H9 (cell line): ENCODE measurements at regions not wholly inside any gene's neighbourhood (a gene's known extent, or its start where the extent isn't known, plus 50 kb on each side); places are given as distances from the start of the nearest gene placed in this dataset.

Source experiments
- DNase-seq: peaks from one replicate; pipeline ENCODE4 v3.0.0-alpha.2; 2017
- H2AFZ ChIP-seq: one replicate; pipeline ENCODE4 v1.6.1; 2013; ENCODE audit warnings: mild to moderate bottlenecking, low read length, control low read depth, moderate library complexity
- H2AK5ac ChIP-seq: 2 replicates; pipeline ENCODE4 v1.6.1; 2013; ENCODE audit warnings: low read length, control low read depth, mixed read lengths; ENCODE audit not compliant: insufficient read length
- H2BK120ac ChIP-seq: one replicate; pipeline ENCODE4 v1.6.1; 2013; ENCODE audit warnings: low read depth, mild to moderate bottlenecking, low read length, control low read depth, inconsistent platforms; ENCODE audit not compliant: poor library complexity, severe bottlenecking
- H2BK12ac ChIP-seq: 2 replicates; pipeline ENCODE4 v1.6.1; 2013; ENCODE audit warnings: low read length, control low read depth, mixed read lengths, low read depth; ENCODE audit not compliant: insufficient read length
- H2BK15ac ChIP-seq: 2 replicates; pipeline ENCODE4 v1.6.1; 2013; ENCODE audit warnings: low read depth, low read length, control low read depth
- H2BK20ac ChIP-seq: one replicate; pipeline ENCODE4 v1.6.1; 2013; ENCODE audit warnings: low read depth, mild to moderate bottlenecking, low read length, control low read depth, inconsistent platforms; ENCODE audit not compliant: poor library complexity, severe bottlenecking
- H2BK5ac ChIP-seq: 2 replicates; pipeline ENCODE4 v1.6.1; 2013; ENCODE audit warnings: low read length, control low read depth, mixed read lengths; ENCODE audit not compliant: insufficient read length
- H3K14ac ChIP-seq: 2 replicates; pipeline ENCODE4 v1.6.1; 2013; ENCODE audit warnings: low read length, control low read depth; ENCODE audit not compliant: insufficient read depth
- H3K18ac ChIP-seq: 2 replicates; pipeline ENCODE4 v1.6.1; 2013; ENCODE audit warnings: low read depth, mild to moderate bottlenecking, mixed read lengths, low read length, control low read depth; ENCODE audit not compliant: insufficient read length
- H3K23ac ChIP-seq: 2 replicates; pipeline ENCODE4 v1.6.1; 2013; ENCODE audit warnings: low read length, control low read depth, mixed read lengths, low read depth; ENCODE audit not compliant: insufficient read length
- H3K23me2 ChIP-seq: 2 replicates; pipeline ENCODE4 v1.6.1; 2013; ENCODE audit warnings: low read depth, mild to moderate bottlenecking, mixed read lengths, low read length, control low read depth; ENCODE audit not compliant: insufficient read length, poor library complexity, severe bottlenecking
- H3K27ac ChIP-seq: 2 replicates; pipeline ENCODE4 v1.5.1; 2013; ENCODE audit warnings: low read length, control low read depth, mixed read lengths, low read depth; ENCODE audit not compliant: insufficient read length
- H3K27me3 ChIP-seq: 2 replicates; pipeline ENCODE4 v1.6.1; 2013; ENCODE audit warnings: low read length, control low read depth, inconsistent platforms; ENCODE audit not compliant: insufficient read depth
- H3K4ac ChIP-seq: 2 replicates; pipeline ENCODE4 v1.6.1; 2013; ENCODE audit warnings: low read depth, mild to moderate bottlenecking, control low read depth, inconsistent platforms, low read length, moderate library complexity
- H3K4me1 ChIP-seq: 2 replicates; pipeline ENCODE4 v1.6.1; 2013; ENCODE audit warnings: low read length, control low read depth, inconsistent platforms; ENCODE audit not compliant: insufficient read depth
- H3K4me2 ChIP-seq: 2 replicates; pipeline ENCODE4 v1.6.1; 2013; ENCODE audit warnings: low read length, control low read depth, mixed read lengths; ENCODE audit not compliant: insufficient read length, insufficient read depth
- H3K56ac ChIP-seq: 2 replicates; pipeline ENCODE4 v1.6.1; 2013; ENCODE audit warnings: low read depth, mild to moderate bottlenecking, mixed read lengths, low read length, control low read depth; ENCODE audit not compliant: insufficient read length
- H3K79me1 ChIP-seq: 2 replicates; pipeline ENCODE4 v1.6.1; 2013; ENCODE audit warnings: low read depth, mild to moderate bottlenecking, moderate library complexity, low read length, control low read depth, inconsistent platforms; ENCODE audit not compliant: insufficient read depth, poor library complexity, severe bottlenecking
- H3K79me2 ChIP-seq: 2 replicates; pipeline ENCODE4 v1.6.1; 2013; ENCODE audit warnings: low read length, control low read depth, inconsistent platforms; ENCODE audit not compliant: insufficient read depth
- H3K9ac ChIP-seq: 2 replicates; pipeline ENCODE4 v1.6.1; 2013; ENCODE audit warnings: low read length, control low read depth, mixed read lengths; ENCODE audit not compliant: insufficient read length; ENCODE audit errors: extremely low read depth
- H3K9me3 ChIP-seq: one replicate; pipeline ENCODE4 v1.6.1; 2013; ENCODE audit warnings: low read depth, low read length, inconsistent platforms; ENCODE audit not compliant: control insufficient read depth
- H3T11ph ChIP-seq: one replicate; pipeline ENCODE4 v1.6.1; 2013; ENCODE audit warnings: mild to moderate bottlenecking, low read length, control low read depth, inconsistent platforms
- H4K20me1 ChIP-seq: one replicate; pipeline ENCODE4 v1.6.1; 2013; ENCODE audit not compliant: control insufficient read depth, insufficient read length, insufficient read depth
- H4K5ac ChIP-seq: 2 replicates; pipeline ENCODE4 v1.6.1; 2013; ENCODE audit warnings: low read depth, mild to moderate bottlenecking, mixed read lengths, low read length, control low read depth; ENCODE audit not compliant: insufficient read length
- H4K8ac ChIP-seq: replicated peaks from 2 replicates; pipeline ENCODE4 v1.6.1; 2013; ENCODE audit warnings: low read length, control low read depth, mixed read lengths, low read depth; ENCODE audit not compliant: insufficient read length
- H4K91ac ChIP-seq: 2 replicates; pipeline ENCODE4 v1.6.1; 2013; ENCODE audit warnings: low read depth, mild to moderate bottlenecking, moderate library complexity, mixed read lengths, low read length, control low read depth; ENCODE audit not compliant: insufficient read length
- H3K27ac Mint-ChIP-seq, 3 experiments: 2 replicates in 2 of 3; 3 replicates in 1 of 3; pipeline ENCODE4 v1.8.0; 2020 to 2021; ENCODE audit warnings: mixed read lengths in 3 of 3, mild to moderate bottlenecking in 1 of 3, moderate library complexity in 1 of 3
- H3K27me3 Mint-ChIP-seq: 2 replicates; pipeline ENCODE4 v1.8.0; 2021; ENCODE audit warnings: low read depth, mild to moderate bottlenecking, moderate library complexity, mixed read lengths
- H3K36me3 Mint-ChIP-seq, 3 experiments: 2 replicates in 2 of 3; 3 replicates in 1 of 3; pipeline ENCODE4 v1.8.0; 2020 to 2021; ENCODE audit warnings: low read depth in 3 of 3, mixed read lengths in 3 of 3; ENCODE audit not compliant: insufficient read depth in 1 of 3
- H3K4me1 Mint-ChIP-seq, 2 experiments: 2 replicates each; pipeline ENCODE4 v1.8.0; 2020; ENCODE audit warnings: mixed read lengths in 2 of 2
- H3K4me3 Mint-ChIP-seq, 2 experiments: 2 replicates in 1 of 2; 3 replicates in 1 of 2; pipeline ENCODE4 v1.8.0; 2020 to 2021; ENCODE audit warnings: mild to moderate bottlenecking in 2 of 2, mixed read lengths in 2 of 2, moderate library complexity in 1 of 2
- H3K9me3 Mint-ChIP-seq, 2 experiments: 2 replicates in 1 of 2; 3 replicates in 1 of 2; pipeline ENCODE4 v1.8.0; 2020; ENCODE audit warnings: mild to moderate bottlenecking in 2 of 2, mixed read lengths in 2 of 2, moderate library complexity in 1 of 2
- WGBS: extraction: QIAGEN DNeasy Blood & Tissue Kit; methylation state at CpG from one replicate; pipeline ENCODE4 v1.1.7; 2013; ENCODE audit warnings: missing lambda C conversion rate, low lambda C conversion rate, mixed read lengths; ENCODE audit not compliant: insufficient read length; ENCODE audit errors: extremely low coverage; 5-methylcytosine and 5-hydroxymethylcytosine counted together
- TF ChIP-seq, protein P1 (sequence below): fragments of 200-600 bp; sonication (generic); conservative IDR thresholded peaks from 3 replicates; pipeline ENCODE4 v1.8.0; 2021; ENCODE audit warnings: antibody characterized with exemption, mild to moderate bottlenecking

DNA sequence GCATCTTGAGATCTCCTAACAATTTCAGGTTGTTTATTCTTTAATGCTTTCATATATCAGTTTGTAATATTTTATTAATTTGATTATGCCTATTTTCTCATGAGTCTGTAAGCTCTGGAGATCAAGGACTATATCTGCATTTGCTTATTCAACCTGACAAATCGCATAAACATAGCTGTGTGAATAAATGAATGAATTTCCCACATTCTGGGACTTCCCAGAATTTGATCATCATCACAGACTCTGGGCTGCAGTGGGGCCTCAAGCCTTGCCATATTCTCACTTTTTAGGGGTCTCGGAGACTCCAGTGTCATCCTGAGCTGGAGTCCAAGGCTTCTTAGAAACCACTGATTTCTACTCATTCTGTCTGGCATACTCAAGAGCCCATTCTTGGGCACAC is 180.5 kb downstream of the DAD1 start:
- Histone ChIP-seq H3K79me1 (no peaks in the 10 kb centered on the region), H2BK15ac (no peak overlapping the region), H2BK120ac (no peak overlapping the region), H3K27ac (no peak overlapping the region), H3K27me3 (no peaks in the 10 kb centered on the region), H3K23ac (no peak overlapping the region), H3K18ac (no peak overlapping the region), H2AFZ (no peak overlapping the region), H3K79me2 (no peaks in the 10 kb centered on the region), H3K56ac (no peak overlapping the region), H3K4me1 (0 out of 2 replicates have a peak, but pooled peaks cover 3% of the 10 kb centered on the region), H3K4me2 (no peak overlapping the region), H3K14ac (no peak overlapping the region), H3K9me3 (no peaks in the 10 kb centered on the region), H4K20me1 (no peaks in the 10 kb centered on the region), H2BK12ac (no peak overlapping the region), H3T11ph (no peak overlapping the region), H3K9ac (no peak overlapping the region), H4K8ac (no peak overlapping the region), H2BK5ac (no peak overlapping the region), H3K23me2 (no peaks in the 10 kb centered on the region), H3K4ac (no peak overlapping the region), H4K91ac (no peak overlapping the region), H4K5ac (no peak overlapping the region), H2BK20ac (no peak overlapping the region), H2AK5ac (no peak overlapping the region)
- no peak overlapping the region for H3K27ac Mint-ChIP-seq
- TF ChIP-seq, protein P1, sequence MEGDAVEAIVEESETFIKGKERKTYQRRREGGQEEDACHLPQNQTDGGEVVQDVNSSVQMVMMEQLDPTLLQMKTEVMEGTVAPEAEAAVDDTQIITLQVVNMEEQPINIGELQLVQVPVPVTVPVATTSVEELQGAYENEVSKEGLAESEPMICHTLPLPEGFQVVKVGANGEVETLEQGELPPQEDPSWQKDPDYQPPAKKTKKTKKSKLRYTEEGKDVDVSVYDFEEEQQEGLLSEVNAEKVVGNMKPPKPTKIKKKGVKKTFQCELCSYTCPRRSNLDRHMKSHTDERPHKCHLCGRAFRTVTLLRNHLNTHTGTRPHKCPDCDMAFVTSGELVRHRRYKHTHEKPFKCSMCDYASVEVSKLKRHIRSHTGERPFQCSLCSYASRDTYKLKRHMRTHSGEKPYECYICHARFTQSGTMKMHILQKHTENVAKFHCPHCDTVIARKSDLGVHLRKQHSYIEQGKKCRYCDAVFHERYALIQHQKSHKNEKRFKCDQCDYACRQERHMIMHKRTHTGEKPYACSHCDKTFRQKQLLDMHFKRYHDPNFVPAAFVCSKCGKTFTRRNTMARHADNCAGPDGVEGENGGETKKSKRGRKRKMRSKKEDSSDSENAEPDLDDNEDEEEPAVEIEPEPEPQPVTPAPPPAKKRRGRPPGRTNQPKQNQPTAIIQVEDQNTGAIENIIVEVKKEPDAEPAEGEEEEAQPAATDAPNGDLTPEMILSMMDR, result no peak
- no peaks in the 10 kb centered on the region for H3K9me3 Mint-ChIP-seq
- no CpG with 5 or more reads among the region's 2 CpGs for WGBS
- peaks cover 7% of the 10 kb centered on the region in 2 experiments for H3K4me1 Mint-ChIP-seq
- no peak for DNase-seq
- H3K36me3 Mint-ChIP-seq, result no peaks in the 10 kb centered on the region
- H3K4me3 Mint-ChIP-seq, result no peak overlapping the region
- H3K27me3 Mint-ChIP-seq, result no peaks in the 10 kb centered on the region
